ENCODE measurements at regions not wholly inside any gene's neighbourhood (a gene's known extent, or its start where the extent isn't known, plus 50 kb on each side); places are given as distances from the start of the nearest gene placed in this dataset.
A peak's percentile ranks its signal among the peaks of the same experiment; 100 is the strongest.

DNA sequence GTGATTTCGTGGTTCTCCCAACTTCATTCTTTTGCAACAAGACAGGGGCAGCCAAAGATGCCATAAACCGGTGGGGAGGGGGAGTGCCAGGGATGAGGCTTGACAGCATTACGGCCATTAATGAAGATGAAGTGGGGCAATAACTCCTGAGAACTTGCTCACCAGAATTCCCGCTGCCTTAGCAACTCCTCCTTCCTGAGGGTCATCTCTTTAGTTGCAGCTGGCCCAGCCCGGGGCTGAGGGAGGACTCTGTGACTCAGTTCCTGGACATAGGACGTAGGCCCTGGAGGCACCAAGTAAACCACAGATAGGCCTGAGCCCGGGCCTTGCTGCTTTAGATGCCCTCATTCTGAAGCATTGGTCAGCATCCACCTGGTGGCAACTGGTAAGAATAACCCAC lies 330.2 kb downstream of the RRAGC start:
- TF ChIP-seq POLR2AphosphoS5 (IDR thresholded peaks at IDR 0.05) (no peak), POLR2A (IDR thresholded peaks at IDR 0.05) (no peak)
- TF ChIP-seq, protein P1, sequence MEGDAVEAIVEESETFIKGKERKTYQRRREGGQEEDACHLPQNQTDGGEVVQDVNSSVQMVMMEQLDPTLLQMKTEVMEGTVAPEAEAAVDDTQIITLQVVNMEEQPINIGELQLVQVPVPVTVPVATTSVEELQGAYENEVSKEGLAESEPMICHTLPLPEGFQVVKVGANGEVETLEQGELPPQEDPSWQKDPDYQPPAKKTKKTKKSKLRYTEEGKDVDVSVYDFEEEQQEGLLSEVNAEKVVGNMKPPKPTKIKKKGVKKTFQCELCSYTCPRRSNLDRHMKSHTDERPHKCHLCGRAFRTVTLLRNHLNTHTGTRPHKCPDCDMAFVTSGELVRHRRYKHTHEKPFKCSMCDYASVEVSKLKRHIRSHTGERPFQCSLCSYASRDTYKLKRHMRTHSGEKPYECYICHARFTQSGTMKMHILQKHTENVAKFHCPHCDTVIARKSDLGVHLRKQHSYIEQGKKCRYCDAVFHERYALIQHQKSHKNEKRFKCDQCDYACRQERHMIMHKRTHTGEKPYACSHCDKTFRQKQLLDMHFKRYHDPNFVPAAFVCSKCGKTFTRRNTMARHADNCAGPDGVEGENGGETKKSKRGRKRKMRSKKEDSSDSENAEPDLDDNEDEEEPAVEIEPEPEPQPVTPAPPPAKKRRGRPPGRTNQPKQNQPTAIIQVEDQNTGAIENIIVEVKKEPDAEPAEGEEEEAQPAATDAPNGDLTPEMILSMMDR (IDR thresholded peaks at IDR 0.05): no peak
- intact Hi-C loops (cut with DNase I; ENCODE audit: low total_unique reads): no loop called here
- no peaks in the 10 kb centered on the region for H3K9me3 ChIP-seq
- H3K27me3 ChIP-seq: no peaks in the 10 kb centered on the region
- H3K27ac ChIP-seq: no peak overlapping the region
- H3K4me3 ChIP-seq: no peak overlapping the region
- no peaks in the 10 kb centered on the region for H3K36me3 ChIP-seq
- DNase-seq (ENCODE audit: low spot score in 2 of 2): no peak
- H3K4me1 ChIP-seq: no peaks in the 10 kb centered on the region

DNA sequence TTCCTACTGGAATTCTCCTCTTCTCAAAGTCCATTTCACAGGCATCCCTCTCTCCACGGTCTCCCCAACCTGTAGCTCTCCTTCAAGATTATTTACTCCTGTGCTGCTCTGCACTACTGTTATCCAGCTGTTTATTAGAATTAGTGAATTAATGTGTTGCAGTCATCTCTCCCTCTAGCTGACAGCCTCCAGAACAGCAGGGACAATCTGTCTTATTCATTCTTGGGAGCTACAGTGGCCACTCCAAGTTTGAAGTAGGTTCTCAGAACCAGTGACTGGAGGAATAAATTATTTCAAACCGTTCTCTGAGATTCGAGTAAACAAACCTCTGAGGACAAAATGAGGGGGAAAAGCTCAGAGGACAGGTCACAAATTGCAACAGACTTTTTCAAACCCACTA lies 330.9 kb downstream of the RRAGC start:
- DNase-seq (ENCODE audit: low spot score in 2 of 2): no peak
- intact Hi-C loops (cut with DNase I; ENCODE audit: low total_unique reads): no loop called here

DNA sequence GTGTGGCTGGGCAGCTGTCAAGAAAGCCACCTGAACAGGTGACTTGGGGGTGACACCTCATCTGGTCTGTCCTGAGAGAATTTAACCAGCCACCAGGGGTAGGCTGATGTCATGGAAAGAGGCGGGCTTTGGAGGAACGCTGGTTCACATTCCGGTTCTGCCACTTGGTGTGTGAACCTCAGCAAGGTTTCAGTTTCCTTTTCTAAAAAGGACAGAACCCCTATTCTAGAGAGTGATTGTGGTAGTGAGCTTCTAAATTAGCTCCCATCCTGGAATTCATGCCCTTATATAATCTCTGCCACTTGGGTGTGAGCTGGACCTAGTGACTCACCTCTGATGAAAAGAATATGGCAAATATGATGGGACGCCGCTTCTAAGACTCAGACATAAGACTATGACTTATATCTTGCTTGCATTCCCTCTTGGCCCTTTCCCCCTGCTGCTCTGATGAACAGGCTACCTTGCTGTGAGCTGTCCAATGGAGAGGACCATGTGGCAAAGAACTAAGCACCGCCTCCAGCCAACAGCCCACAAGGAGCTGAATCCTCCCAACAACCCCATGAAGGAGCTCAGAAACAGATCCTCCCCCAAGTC lies 332.1 kb downstream of the RRAGC start:
- H3K4me3 ChIP-seq: no peak overlapping the region
- H3K27me3 ChIP-seq: no peaks in the 10 kb centered on the region
- no peaks in the 10 kb centered on the region for H3K9me3 ChIP-seq
- no peak overlapping the region for H3K27ac ChIP-seq
- intact Hi-C loops (cut with DNase I; ENCODE audit: low total_unique reads): no loop called here
- TF ChIP-seq, protein P1 (IDR thresholded peaks at IDR 0.05): no peak
- no peak for TF ChIP-seq POLR2A (IDR thresholded peaks at IDR 0.05)
- no peak for TF ChIP-seq POLR2AphosphoS5 (IDR thresholded peaks at IDR 0.05)
- no peaks in the 10 kb centered on the region for H3K36me3 ChIP-seq
- no peaks in the 10 kb centered on the region for H3K4me1 ChIP-seq
- peak in 1 of 2 donors; percentile 40 for DNase-seq (ENCODE audit: low spot score in 2 of 2)

More for the DNA sequence above, 330.9 kb downstream of the RRAGC start:
- H3K36me3 ChIP-seq: no peaks in the 10 kb centered on the region
- no peaks in the 10 kb centered on the region for H3K4me1 ChIP-seq
- H3K27ac ChIP-seq: no peak overlapping the region
- no peaks in the 10 kb centered on the region for H3K27me3 ChIP-seq
- H3K9me3 ChIP-seq: no peaks in the 10 kb centered on the region
- no peak overlapping the region for H3K4me3 ChIP-seq
- TF ChIP-seq, protein P1 (IDR thresholded peaks at IDR 0.05): no peak
- no peak for TF ChIP-seq POLR2A (IDR thresholded peaks at IDR 0.05)
- TF ChIP-seq POLR2AphosphoS5 (IDR thresholded peaks at IDR 0.05): no peak

DNA sequence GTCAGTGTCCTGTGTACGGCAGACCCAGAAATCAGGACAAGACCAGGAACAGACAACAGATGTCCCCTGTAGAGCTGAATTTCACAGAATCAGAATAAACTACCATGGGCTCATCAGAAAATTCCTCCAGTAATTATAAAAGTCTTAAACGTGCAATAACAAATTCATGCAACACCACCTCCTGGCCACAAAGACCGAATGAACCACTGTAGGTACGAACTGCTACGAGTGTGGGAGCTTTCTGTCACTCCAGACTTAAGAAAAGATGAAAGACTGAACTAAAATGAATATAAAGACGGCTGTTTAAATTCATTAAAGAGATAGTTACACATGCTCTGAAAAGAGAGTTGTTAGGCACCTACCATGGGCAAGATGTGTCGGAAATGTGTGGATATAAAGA lies 333.5 kb downstream of the RRAGC start:
- H3K4me1 ChIP-seq: no peaks in the 10 kb centered on the region
- no peaks in the 10 kb centered on the region for H3K27me3 ChIP-seq
- H3K9me3 ChIP-seq: no peaks in the 10 kb centered on the region
- TF ChIP-seq POLR2A (IDR thresholded peaks at IDR 0.05) (no peak), POLR2AphosphoS5 (IDR thresholded peaks at IDR 0.05) (no peak)
- TF ChIP-seq, protein P1 (IDR thresholded peaks at IDR 0.05): no peak
- DNase-seq (ENCODE audit: low spot score in 2 of 2): no peak
- no peaks in the 10 kb centered on the region for H3K36me3 ChIP-seq
- intact Hi-C loops (cut with DNase I; ENCODE audit: low total_unique reads): no loop called here
- no peak overlapping the region for H3K27ac ChIP-seq
- no peak overlapping the region for H3K4me3 ChIP-seq

DNA sequence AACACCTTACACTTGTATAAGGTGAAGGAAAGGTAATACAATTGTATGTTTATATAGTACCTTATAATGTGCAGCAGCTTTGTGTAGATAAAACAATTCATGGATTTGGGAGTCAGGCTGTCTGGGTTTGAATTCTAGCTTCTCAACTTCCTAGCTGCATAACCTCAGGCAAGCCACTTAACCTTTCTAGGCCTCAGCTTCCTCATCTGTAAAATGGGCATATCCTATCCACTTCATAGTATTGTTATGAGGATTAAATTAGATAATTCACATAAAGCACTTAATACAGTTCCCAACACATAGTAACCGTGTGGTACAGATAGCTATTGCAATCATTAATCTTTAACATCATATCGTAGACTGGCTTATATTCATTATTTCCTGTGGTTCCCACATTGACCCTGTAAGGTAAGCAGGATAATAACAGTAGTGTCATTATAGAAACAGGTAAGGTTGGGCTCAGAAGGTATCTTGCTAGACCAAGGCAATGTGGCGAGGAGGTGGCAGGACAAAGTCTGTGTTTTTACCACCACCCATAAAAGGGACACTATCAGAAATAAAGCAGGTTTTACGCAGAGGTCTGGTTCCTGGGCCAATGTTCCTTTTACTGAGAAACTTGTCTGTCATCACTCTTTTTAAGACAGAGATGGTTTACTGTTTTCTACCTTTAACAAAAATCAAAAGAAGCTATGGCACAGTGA lies 334.1 kb downstream of the RRAGC start:
- no peak overlapping the region for H3K4me3 ChIP-seq
- no peak overlapping the region for H3K27ac ChIP-seq
- no peaks in the 10 kb centered on the region for H3K9me3 ChIP-seq
- H3K36me3 ChIP-seq: no peaks in the 10 kb centered on the region
- no peak for TF ChIP-seq POLR2A (IDR thresholded peaks at IDR 0.05)
- TF ChIP-seq, protein P1 (IDR thresholded peaks at IDR 0.05): no peak
- no peak for TF ChIP-seq POLR2AphosphoS5 (IDR thresholded peaks at IDR 0.05)
- no peak for DNase-seq (ENCODE audit: low spot score in 2 of 2)
- no peaks in the 10 kb centered on the region for H3K27me3 ChIP-seq
- intact Hi-C loops (cut with DNase I; ENCODE audit: low total_unique reads): no loop called here
- no peaks in the 10 kb centered on the region for H3K4me1 ChIP-seq

Data from breast epithelium (tissue), 4 donors.